ENCODE measurements at regions not wholly inside any gene's neighbourhood (a gene's known extent, or its start where the extent isn't known, plus 50 kb on each side); places are given as distances from the start of the nearest gene placed in this dataset.
"Not testable (repeated sequence)": the region's sequence is repeated elsewhere in the genome, so short reads cannot be mapped to it uniquely, and the experiment has no call there.

DNA sequence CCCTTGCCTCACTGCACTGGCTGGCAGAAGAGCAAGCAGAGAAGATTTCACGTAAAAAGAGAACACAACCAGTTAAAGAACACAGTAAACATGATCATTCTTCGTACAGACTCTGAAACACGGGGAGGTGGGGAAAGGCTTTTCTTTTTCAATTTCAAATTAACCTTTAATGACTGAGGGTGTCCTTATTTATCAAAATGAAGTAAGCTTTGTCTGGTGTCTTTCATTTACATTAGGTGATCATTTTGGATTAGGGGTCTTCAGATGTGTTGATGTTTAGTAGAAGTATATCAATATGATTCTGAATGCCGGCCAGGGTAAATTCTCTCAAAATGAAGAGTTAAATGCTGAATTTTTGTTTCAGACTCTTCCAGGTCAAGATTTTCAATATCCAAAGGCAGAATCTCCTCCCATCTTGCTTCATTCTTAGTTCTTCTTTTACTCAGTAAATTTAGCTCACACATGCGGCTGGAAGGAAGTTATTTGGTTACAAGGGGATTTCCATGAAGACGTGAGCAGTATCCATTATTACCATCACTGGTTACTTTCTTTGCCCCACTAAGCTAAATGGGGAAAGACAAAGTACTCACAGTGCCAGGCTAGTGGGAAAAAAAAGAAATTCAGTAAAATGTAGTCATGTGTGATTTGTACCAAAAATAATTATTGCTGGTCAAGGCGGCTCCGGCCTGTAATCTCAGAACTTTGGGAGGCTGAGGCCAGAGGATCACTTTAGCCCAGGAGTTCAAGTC, 272.2 kb upstream of the NR2F2 start:
- Mint-ChIP-seq H3K9me3 (no peaks in the 10 kb centered on the region), H3K27me3 (peaks cover 47% of the 10 kb centered on the region), H3K4me1 (ENCODE audit: low read depth) (peaks cover 8% of the 10 kb centered on the region), H3K4me3 (no peak overlapping the region), H3K27ac (no peak overlapping the region), H3K36me3 (ENCODE audit: low read depth) (no peaks in the 10 kb centered on the region)
- DNase-seq, result no peak

DNA sequence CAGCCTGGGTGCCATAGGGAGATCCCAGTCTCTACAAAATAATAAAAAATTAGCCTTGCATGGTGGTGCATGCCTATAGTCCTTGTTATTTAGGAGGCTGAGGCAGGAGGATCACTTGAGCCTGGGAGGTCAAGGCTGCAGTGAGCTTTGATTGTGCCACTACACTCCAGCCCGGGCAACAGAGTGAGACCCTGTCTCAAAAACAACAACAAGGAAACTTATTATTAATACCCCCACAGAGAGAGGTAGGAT, 271.7 kb upstream of the NR2F2 start:
- peaks cover 42% of the 10 kb centered on the region for H3K27me3 Mint-ChIP-seq
- H3K4me3 Mint-ChIP-seq; H3K9me3 Mint-ChIP-seq; H3K4me1 Mint-ChIP-seq (ENCODE audit: low read depth); DNase-seq; H3K27ac Mint-ChIP-seq; H3K36me3 Mint-ChIP-seq (ENCODE audit: low read depth): not testable (repeated sequence)

DNA sequence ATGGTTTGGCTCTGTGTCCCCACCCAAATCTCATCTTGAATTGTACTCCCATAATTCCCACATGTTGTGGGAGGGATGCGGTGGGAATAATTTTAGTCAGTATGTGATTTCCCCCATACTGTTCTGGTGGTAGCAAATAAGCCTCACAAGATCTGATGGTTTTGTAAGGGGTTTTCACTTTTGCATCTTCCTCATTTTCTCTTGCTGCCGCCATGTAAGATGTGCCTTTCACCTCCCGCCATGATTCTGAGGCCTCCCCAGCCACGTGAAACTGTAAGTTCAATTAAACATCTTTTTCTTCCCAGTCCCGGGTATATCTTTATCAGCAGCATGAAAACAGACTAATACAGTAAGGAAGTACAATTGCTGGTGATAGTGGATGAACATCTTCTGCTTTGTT, 269.9 kb upstream of the NR2F2 start:
- H3K4me1 Mint-ChIP-seq (ENCODE audit: low read depth); DNase-seq; H3K36me3 Mint-ChIP-seq (ENCODE audit: low read depth); H3K27ac Mint-ChIP-seq; H3K9me3 Mint-ChIP-seq; H3K4me3 Mint-ChIP-seq: not testable (repeated sequence)
- peaks cover 32% of the 10 kb centered on the region for H3K27me3 Mint-ChIP-seq

DNA sequence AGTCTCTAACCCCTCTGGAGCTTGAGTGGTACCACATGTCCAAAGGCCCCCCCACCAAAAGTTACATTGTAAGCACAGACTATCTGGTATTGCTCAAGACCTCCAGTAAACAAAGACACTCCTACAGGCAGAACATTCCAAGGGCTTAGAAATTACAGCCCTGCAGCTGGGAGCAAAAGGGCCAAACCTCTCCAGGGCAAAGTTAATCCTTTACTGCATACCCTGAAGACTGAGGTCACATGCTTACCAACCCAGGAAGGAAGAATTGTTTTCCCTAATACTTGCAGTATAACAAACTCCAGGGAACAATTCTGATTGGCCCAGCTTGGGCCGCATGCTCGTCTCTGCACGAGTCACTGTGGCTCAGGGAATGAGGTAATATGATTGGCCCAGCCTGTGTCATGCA, 266.1 kb upstream of the NR2F2 start:
- Mint-ChIP-seq H3K4me3 (no peak overlapping the region), H3K4me1 (ENCODE audit: low read depth) (no peaks in the 10 kb centered on the region), H3K36me3 (ENCODE audit: low read depth) (no peaks in the 10 kb centered on the region), H3K27ac (no peak overlapping the region), H3K9me3 (no peaks in the 10 kb centered on the region), H3K27me3 (peaks cover 13% of the 10 kb centered on the region)
- DNase-seq, result no peak

DNA sequence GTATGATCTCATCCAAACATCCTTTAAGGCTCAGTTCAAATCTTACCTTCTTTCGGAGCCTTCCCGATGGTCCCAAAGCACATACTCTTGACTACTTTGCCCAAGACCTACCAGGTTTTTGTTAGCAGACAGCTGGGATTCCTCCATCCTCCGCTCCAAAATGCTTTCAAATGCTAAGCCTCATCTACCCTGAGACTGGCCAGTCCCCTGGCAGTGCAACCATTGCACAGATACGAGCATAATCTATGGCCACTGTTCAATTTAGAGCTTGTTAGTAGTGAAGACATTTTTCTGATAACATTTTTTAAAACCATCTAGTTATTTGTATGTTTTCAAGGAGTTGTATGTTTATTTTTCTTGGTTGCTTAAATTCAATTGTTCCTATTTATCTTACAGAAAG, 264.4 kb upstream of the NR2F2 start:
- no peaks in the 10 kb centered on the region for H3K4me1 Mint-ChIP-seq (ENCODE audit: low read depth)
- peaks cover 14% of the 10 kb centered on the region for H3K27me3 Mint-ChIP-seq
- no peaks in the 10 kb centered on the region for H3K9me3 Mint-ChIP-seq
- no peak overlapping the region for H3K27ac Mint-ChIP-seq
- H3K4me3 Mint-ChIP-seq, result no peak overlapping the region
- H3K36me3 Mint-ChIP-seq (ENCODE audit: low read depth), result no peaks in the 10 kb centered on the region
- DNase-seq, result no peak

DNA sequence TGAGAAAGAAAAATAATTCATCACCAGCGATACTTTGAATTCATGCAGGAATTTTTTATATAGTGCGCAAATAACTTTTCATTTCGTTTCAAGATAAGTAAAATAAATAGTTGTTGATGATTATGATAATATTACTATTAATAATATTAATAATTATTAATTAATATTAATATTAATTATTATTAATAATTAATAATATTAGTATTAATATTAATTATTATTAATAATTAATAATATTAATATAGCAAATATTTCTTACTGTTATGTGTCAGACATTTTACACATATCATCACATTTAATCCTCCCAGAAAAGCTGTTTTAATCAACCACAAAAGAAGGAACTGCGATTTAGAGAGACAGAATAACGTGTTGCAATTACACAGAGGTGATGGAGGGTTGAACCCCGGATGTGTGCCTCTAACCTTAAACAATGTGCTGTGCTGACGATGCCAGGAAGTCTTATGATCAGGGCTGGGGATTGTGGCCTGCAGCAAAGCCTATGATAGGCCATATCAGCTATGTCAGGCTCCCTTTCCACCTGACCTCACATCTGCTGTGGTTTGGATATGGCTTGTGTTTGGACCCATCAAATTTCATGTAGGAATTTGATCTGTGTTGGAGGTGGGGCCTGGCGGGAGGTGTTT, 263.5 kb upstream of the NR2F2 start:
- Mint-ChIP-seq H3K36me3 (ENCODE audit: low read depth) (no peaks in the 10 kb centered on the region), H3K27me3 (peaks cover 15% of the 10 kb centered on the region)

DNA sequence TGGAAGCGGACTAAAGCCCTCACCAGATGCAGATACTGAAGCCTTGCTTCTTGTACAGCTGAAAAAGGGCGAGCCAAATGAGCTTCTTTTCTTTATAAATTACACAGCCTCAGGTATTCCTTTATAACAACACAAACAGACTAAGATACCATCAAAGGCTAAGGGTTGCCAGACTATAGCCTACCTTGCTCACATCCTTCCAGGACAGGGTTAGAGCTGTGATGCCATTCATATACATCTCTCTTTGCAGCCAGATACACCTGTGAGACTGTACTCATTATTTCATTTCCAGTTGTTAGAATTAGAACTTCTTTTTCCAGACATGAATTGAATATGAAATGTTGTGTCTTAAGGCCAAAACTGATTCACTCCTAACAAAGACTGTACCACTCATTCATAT, 262.8 kb upstream of the NR2F2 start:
- Mint-ChIP-seq H3K27me3 (peaks cover 17% of the 10 kb centered on the region), H3K27ac (no peak overlapping the region), H3K36me3 (ENCODE audit: low read depth) (no peaks in the 10 kb centered on the region), H3K4me3 (no peak overlapping the region), H3K4me1 (ENCODE audit: low read depth) (no peaks in the 10 kb centered on the region), H3K9me3 (no peaks in the 10 kb centered on the region)
- no peak for DNase-seq

More for the DNA sequence above, 263.5 kb upstream of the NR2F2 start:
- Mint-ChIP-seq H3K9me3 (no peaks in the 10 kb centered on the region), H3K27ac (no peak overlapping the region), H3K4me3 (no peak overlapping the region), H3K4me1 (ENCODE audit: low read depth) (no peaks in the 10 kb centered on the region)
- no peak for DNase-seq

DNA sequence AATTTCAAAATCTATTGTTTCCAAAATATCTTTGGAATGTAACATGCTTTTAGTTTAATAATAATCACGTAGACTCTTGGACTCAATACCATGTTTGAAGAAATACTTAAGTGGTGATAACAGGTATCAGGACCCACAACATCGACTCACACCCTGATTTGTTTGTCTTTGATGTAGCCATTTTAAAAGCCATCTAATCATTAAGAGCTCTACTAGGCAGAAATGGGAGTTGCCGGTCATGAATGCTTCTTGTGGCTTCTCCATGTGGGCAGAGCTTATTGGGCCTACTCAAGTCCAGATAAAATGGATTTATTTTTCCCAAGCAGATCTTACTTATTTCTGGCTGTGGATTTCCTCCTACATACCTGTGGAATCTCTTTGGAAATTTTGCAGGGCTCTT, 261.6 kb upstream of the NR2F2 start:
- DNase-seq, result no peak
- no peak overlapping the region for H3K4me3 Mint-ChIP-seq
- no peaks in the 10 kb centered on the region for H3K4me1 Mint-ChIP-seq (ENCODE audit: low read depth)
- H3K27ac Mint-ChIP-seq, result no peak overlapping the region
- peaks cover 17% of the 10 kb centered on the region for H3K27me3 Mint-ChIP-seq
- H3K36me3 Mint-ChIP-seq (ENCODE audit: low read depth), result no peaks in the 10 kb centered on the region
- no peaks in the 10 kb centered on the region for H3K9me3 Mint-ChIP-seq

DNA sequence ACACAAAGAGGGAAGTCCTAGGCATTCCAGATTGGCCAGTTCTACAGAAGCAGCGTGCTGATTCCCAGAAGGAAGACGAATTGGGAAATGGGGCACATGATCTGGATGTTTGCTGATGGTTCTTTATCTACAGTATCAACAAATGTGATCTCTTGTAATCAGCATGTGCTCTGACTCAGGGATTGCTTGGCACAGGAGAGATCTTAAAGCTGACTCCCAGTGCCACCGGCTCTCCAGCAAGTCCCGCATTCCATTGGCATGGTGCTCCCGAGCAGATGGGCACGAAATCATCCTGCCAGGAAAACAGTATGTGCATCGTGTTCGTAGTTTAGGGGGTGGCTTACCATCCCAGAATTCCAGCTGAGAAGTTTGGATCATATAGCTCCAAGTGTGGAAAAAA, 259.9 kb upstream of the NR2F2 start:
- Mint-ChIP-seq H3K4me3 (no peak overlapping the region), H3K36me3 (ENCODE audit: low read depth) (no peaks in the 10 kb centered on the region), H3K27ac (no peak overlapping the region), H3K27me3 (peaks cover 13% of the 10 kb centered on the region), H3K9me3 (no peaks in the 10 kb centered on the region), H3K4me1 (ENCODE audit: low read depth) (no peaks in the 10 kb centered on the region)
- no peak for DNase-seq

DNA sequence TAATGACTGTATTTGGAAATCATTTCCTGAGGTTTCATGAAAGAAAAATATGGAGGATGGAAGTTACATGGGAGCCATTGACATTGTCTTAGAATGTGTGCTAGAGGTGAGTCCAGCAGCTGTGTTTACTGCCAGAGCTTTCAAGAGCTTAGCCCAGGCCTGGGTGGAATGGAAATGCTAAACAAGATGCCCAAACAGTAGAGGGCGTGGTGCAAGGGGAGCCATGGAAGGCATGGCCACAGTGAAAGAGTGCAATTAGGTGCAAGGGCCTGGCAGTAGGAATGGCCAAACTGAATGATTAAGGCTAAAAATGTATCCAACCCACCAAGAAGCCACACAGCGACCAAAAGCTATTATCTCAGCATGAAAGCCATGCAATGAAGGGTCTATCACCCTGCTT, 257.7 kb upstream of the NR2F2 start:
- Mint-ChIP-seq H3K4me1 (ENCODE audit: low read depth) (no peaks in the 10 kb centered on the region), H3K9me3 (no peaks in the 10 kb centered on the region), H3K4me3 (no peak overlapping the region), H3K27ac (no peak overlapping the region), H3K36me3 (ENCODE audit: low read depth) (no peaks in the 10 kb centered on the region), H3K27me3 (peaks cover 12% of the 10 kb centered on the region)
- DNase-seq, result no peak

DNA sequence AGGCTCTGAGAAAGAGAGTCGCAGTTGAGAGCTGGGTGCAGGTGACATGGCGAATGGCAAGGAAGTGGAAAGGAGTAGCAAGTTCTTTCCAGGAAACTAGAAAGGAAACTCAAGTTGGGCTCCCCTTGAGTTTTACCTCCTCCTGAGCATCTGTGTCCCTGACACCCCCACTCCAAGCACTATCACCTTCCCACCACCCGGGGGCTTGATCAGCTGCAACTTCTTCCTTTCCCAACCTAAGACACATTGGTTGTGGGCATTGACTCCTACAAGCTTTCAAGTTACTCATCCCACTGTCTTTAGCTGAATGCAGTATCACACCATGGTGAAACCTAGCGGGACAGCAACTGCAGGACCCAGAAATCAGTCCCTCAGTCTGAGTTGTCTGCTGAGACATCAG, 256.6 kb upstream of the NR2F2 start:
- H3K27ac Mint-ChIP-seq, result no peak overlapping the region
- no peaks in the 10 kb centered on the region for H3K9me3 Mint-ChIP-seq
- H3K4me3 Mint-ChIP-seq, result no peak overlapping the region
- no peak for DNase-seq
- no peaks in the 10 kb centered on the region for H3K36me3 Mint-ChIP-seq (ENCODE audit: low read depth)
- no peaks in the 10 kb centered on the region for H3K4me1 Mint-ChIP-seq (ENCODE audit: low read depth)
- H3K27me3 Mint-ChIP-seq, result peaks cover 12% of the 10 kb centered on the region

DNA sequence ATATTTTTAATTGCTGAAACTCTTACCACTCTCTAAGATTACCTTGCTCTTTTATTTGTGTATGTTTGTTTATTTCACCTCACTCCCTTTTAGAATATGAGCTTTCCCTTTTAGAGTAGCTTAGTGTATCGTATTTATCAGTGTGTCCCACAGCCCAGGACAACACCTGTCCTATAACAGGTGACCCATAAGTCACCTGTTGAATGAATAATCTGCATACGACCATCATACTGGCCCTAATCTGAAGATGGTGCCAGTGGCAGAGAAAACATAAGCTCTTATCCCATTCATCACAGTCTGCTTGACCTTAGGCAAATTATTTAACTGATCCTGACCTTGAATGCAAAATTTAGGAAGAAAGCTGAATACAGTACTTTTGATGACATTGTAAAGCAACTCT, 254.6 kb upstream of the NR2F2 start:
- no peak for DNase-seq
- Mint-ChIP-seq H3K27ac (no peak overlapping the region), H3K4me3 (no peak overlapping the region), H3K9me3 (no peaks in the 10 kb centered on the region), H3K4me1 (ENCODE audit: low read depth) (no peaks in the 10 kb centered on the region), H3K36me3 (ENCODE audit: low read depth) (no peaks in the 10 kb centered on the region), H3K27me3 (peaks cover 5% of the 10 kb centered on the region)

DNA sequence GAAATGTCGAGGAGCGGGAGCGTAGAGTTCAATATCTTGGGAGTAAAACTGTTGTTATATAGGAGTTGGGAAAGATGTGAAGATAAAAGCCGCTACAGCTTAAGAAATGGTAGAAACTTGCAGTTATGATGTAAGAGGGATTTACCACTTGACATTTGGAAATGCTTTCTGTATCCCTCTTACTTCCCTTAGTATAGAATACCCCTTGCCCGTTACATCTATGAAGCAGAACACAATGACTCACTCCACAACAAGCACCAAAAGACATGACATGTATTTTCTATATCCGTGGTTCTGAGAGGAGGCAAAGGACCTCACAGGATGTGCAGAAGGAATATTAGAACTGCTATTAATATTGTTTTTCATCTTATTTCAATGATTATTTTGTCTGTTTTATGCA, 254.2 kb upstream of the NR2F2 start:
- H3K9me3 Mint-ChIP-seq, result no peaks in the 10 kb centered on the region
- no peak overlapping the region for H3K27ac Mint-ChIP-seq
- no peak overlapping the region for H3K4me3 Mint-ChIP-seq
- H3K36me3 Mint-ChIP-seq (ENCODE audit: low read depth), result no peaks in the 10 kb centered on the region
- H3K27me3 Mint-ChIP-seq, result peaks cover 5% of the 10 kb centered on the region
- no peaks in the 10 kb centered on the region for H3K4me1 Mint-ChIP-seq (ENCODE audit: low read depth)
- no peak for DNase-seq

DNA sequence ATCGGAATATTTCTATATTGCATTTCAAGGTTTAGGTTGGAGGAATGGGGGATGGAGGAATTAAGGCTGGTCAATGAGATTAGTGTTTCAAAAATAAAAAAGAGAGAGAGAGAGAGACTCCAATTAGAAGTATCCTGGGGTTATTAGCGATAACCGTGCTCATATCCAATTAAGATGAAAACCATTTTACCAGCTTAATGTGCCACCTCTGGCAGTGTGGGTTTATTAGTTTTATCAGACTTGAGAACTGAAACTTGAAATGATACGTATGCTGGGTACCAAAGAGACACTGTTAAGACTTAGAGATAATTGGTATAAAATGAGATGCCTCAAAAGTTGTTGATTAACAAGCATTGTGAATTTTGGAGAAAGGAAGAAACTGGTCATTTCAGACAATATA, 251.5 kb upstream of the NR2F2 start:
- no peaks in the 10 kb centered on the region for H3K36me3 Mint-ChIP-seq (ENCODE audit: low read depth)
- H3K9me3 Mint-ChIP-seq, result no peaks in the 10 kb centered on the region
- peaks cover 7% of the 10 kb centered on the region for H3K27me3 Mint-ChIP-seq
- no peak overlapping the region for H3K4me3 Mint-ChIP-seq
- no peak for DNase-seq
- no peaks in the 10 kb centered on the region for H3K4me1 Mint-ChIP-seq (ENCODE audit: low read depth)
- no peak overlapping the region for H3K27ac Mint-ChIP-seq

DNA sequence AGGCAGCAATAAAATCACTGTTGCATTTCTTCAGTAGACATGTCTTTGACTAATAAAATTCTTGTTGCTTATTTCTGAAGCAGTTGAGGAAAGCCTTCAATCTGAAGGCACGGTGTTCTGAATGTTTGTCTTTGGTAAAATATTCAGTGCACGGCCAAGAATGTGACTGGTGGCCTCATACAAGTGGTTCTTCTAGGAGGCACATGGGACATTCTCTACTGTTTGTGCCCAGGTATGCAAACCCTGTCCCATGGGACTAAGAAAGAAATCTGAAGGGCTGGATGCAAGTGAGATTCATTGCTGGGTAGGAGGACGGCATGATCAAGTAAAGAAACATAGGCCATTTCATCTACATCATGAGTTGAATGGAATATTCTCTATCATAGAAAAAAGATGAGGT, 250.6 kb upstream of the NR2F2 start:
- H3K9me3 Mint-ChIP-seq, result no peaks in the 10 kb centered on the region

DNA sequence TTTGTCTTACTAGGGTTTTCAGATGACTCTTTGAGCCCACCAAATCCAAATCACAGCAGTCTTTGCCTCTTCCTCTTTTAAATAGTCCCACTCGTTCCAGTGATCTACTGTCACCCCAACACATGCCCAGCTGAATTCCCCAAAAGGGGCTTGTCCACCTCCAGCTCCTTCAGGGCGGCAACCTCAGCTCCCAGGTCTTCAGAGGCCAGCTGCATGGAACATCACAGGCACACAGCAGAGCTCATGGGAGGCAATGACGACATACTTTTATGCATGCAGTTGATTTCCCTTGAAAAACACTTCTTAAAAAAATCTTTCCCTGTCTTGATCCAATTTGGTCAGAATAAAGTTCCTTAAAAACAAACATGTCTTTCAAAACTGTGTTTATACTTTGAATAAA, 244.3 kb upstream of the NR2F2 start:
- Mint-ChIP-seq H3K27me3 (peaks cover 19% of the 10 kb centered on the region), H3K36me3 (ENCODE audit: low read depth) (no peaks in the 10 kb centered on the region), H3K9me3 (no peaks in the 10 kb centered on the region), H3K27ac (no peak overlapping the region), H3K4me3 (no peak overlapping the region), H3K4me1 (ENCODE audit: low read depth) (no peaks in the 10 kb centered on the region)
- no peak for DNase-seq

More for the DNA sequence above, 250.6 kb upstream of the NR2F2 start:
- no peak overlapping the region for H3K4me3 Mint-ChIP-seq
- H3K4me1 Mint-ChIP-seq (ENCODE audit: low read depth), result no peaks in the 10 kb centered on the region
- H3K27ac Mint-ChIP-seq, result no peak overlapping the region
- H3K36me3 Mint-ChIP-seq (ENCODE audit: low read depth), result no peaks in the 10 kb centered on the region
- no peak for DNase-seq
- peaks cover 7% of the 10 kb centered on the region for H3K27me3 Mint-ChIP-seq
